IPS-20b (cell line): ENCODE measurements at regions not wholly inside any gene's neighbourhood (a gene's known extent, or its start where the extent isn't known, plus 50 kb on each side); places are given as distances from the start of the nearest gene placed in this dataset.

ENCODE experiments used
- H3K27ac ChIP-seq: one replicate; pipeline ENCODE4 v1.5.1; 2013; ENCODE audit warnings: low read length
- H3K27me3 ChIP-seq: 2 replicates; pipeline ENCODE4 v1.6.1; 2013; ENCODE audit warnings: mild to moderate bottlenecking, low read length, inconsistent platforms; ENCODE audit not compliant: insufficient read depth
- H3K36me3 ChIP-seq: 2 replicates; pipeline ENCODE4 v1.6.1; 2013; ENCODE audit warnings: low read depth, mild to moderate bottlenecking, inconsistent platforms, low read length, moderate library complexity; ENCODE audit not compliant: insufficient read depth
- H3K4me1 ChIP-seq: 2 replicates; pipeline ENCODE4 v1.6.1; 2013; ENCODE audit warnings: mild to moderate bottlenecking, control low read depth, inconsistent platforms, low read length, moderate library complexity; ENCODE audit not compliant: insufficient read depth
- H3K4me3 ChIP-seq: 2 replicates; pipeline ENCODE4 v1.5.1; 2013; ENCODE audit warnings: mild to moderate bottlenecking, low read length, inconsistent platforms
- H3K9ac ChIP-seq: 2 replicates; pipeline ENCODE4 v1.6.1; 2013; ENCODE audit warnings: low read depth, mild to moderate bottlenecking, inconsistent platforms, low read length, moderate library complexity
- H3K9me3 ChIP-seq: 2 replicates; pipeline ENCODE4 v1.6.1; 2013; ENCODE audit warnings: mild to moderate bottlenecking, low read depth, low read length, inconsistent platforms; ENCODE audit not compliant: insufficient read depth

- Histone ChIP-seq H3K27ac (no peak overlapping the region), H3K36me3 (no peaks in the 10 kb centered on the region), H3K4me3 (no peak overlapping the region), H3K4me1 (no peaks in the 10 kb centered on the region), H3K27me3 (no peaks in the 10 kb centered on the region), H3K9ac (no peak overlapping the region), H3K9me3 (no peaks in the 10 kb centered on the region)
These were observed 214.7 kb downstream of the TRAM1L1 start for GRCh38 chr4:116870686-116871085.

- Histone ChIP-seq H3K4me1 (no peaks in the 10 kb centered on the region), H3K4me3 (no peak overlapping the region), H3K27ac (no peak overlapping the region), H3K27me3 (no peaks in the 10 kb centered on the region), H3K9me3 (no peaks in the 10 kb centered on the region), H3K9ac (no peak overlapping the region), H3K36me3 (no peaks in the 10 kb centered on the region)
These were observed 219.3 kb downstream of the TRAM1L1 start for GRCh38 chr4:116866106-116866505.

- no peaks in the 10 kb centered on the region for H3K4me1 ChIP-seq
- H3K27ac ChIP-seq, result no peak overlapping the region
- no peaks in the 10 kb centered on the region for H3K27me3 ChIP-seq
- no peak overlapping the region for H3K4me3 ChIP-seq
- H3K9ac ChIP-seq, result no peak overlapping the region
- no peaks in the 10 kb centered on the region for H3K9me3 ChIP-seq
- no peaks in the 10 kb centered on the region for H3K36me3 ChIP-seq
These were observed 222.8 kb downstream of the TRAM1L1 start for GRCh38 chr4:116862592-116862991.

GRCh38 chr4:116860891-116861290 is 224.5 kb downstream of the TRAM1L1 start:
- H3K36me3 ChIP-seq, result no peaks in the 10 kb centered on the region
- H3K4me3 ChIP-seq, result no peak overlapping the region
- no peaks in the 10 kb centered on the region for H3K4me1 ChIP-seq
- no peak overlapping the region for H3K27ac ChIP-seq
- H3K27me3 ChIP-seq, result no peaks in the 10 kb centered on the region
- H3K9me3 ChIP-seq, result no peaks in the 10 kb centered on the region
- no peak overlapping the region for H3K9ac ChIP-seq

- Histone ChIP-seq H3K27ac (no peak overlapping the region), H3K4me1 (no peaks in the 10 kb centered on the region), H3K9ac (no peak overlapping the region), H3K4me3 (no peak overlapping the region), H3K27me3 (no peaks in the 10 kb centered on the region), H3K36me3 (no peaks in the 10 kb centered on the region), H3K9me3 (no peaks in the 10 kb centered on the region)
These were observed 235.8 kb downstream of the TRAM1L1 start for GRCh38 chr4:116849620-116850019.

- H3K4me1 ChIP-seq, result no peaks in the 10 kb centered on the region
- H3K9ac ChIP-seq, result no peak overlapping the region
- H3K4me3 ChIP-seq, result no peak overlapping the region
- no peak overlapping the region for H3K27ac ChIP-seq
- no peaks in the 10 kb centered on the region for H3K27me3 ChIP-seq
- H3K36me3 ChIP-seq, result no peaks in the 10 kb centered on the region
- H3K9me3 ChIP-seq, result no peaks in the 10 kb centered on the region
These were observed 237.8 kb downstream of the TRAM1L1 start for GRCh38 chr4:116847616-116848015.

GRCh38 chr4:116839826-116840225 is 245.6 kb downstream of the TRAM1L1 start:
- H3K36me3 ChIP-seq, result no peaks in the 10 kb centered on the region
- H3K4me1 ChIP-seq, result no peaks in the 10 kb centered on the region
- no peak overlapping the region for H3K27ac ChIP-seq

GRCh38 chr4:116838609-116839008 is 246.8 kb downstream of the TRAM1L1 start:
- H3K27ac ChIP-seq, result no peak overlapping the region
- H3K9me3 ChIP-seq, result no peaks in the 10 kb centered on the region
- no peaks in the 10 kb centered on the region for H3K4me1 ChIP-seq
- H3K27me3 ChIP-seq, result no peaks in the 10 kb centered on the region
- no peak overlapping the region for H3K9ac ChIP-seq
- no peak overlapping the region for H3K4me3 ChIP-seq
- H3K36me3 ChIP-seq, result no peaks in the 10 kb centered on the region

More at GRCh38 chr4:116839826-116840225, 245.6 kb downstream of the TRAM1L1 start:
- no peaks in the 10 kb centered on the region for H3K9me3 ChIP-seq
- H3K4me3 ChIP-seq, result no peak overlapping the region
- no peaks in the 10 kb centered on the region for H3K27me3 ChIP-seq
- no peak overlapping the region for H3K9ac ChIP-seq

- no peaks in the 10 kb centered on the region for H3K27me3 ChIP-seq
- no peak overlapping the region for H3K4me3 ChIP-seq
- H3K36me3 ChIP-seq, result no peaks in the 10 kb centered on the region
- H3K4me1 ChIP-seq, result no peaks in the 10 kb centered on the region
- H3K9ac ChIP-seq, result no peak overlapping the region
- H3K9me3 ChIP-seq, result no peaks in the 10 kb centered on the region
- no peak overlapping the region for H3K27ac ChIP-seq
These were observed 256.2 kb downstream of the TRAM1L1 start for GRCh38 chr4:116829187-116829586.

- no peak overlapping the region for H3K4me3 ChIP-seq
- no peaks in the 10 kb centered on the region for H3K9me3 ChIP-seq
- H3K9ac ChIP-seq, result no peak overlapping the region
- no peaks in the 10 kb centered on the region for H3K4me1 ChIP-seq
- no peaks in the 10 kb centered on the region for H3K36me3 ChIP-seq
- H3K27me3 ChIP-seq, result no peaks in the 10 kb centered on the region
- no peak overlapping the region for H3K27ac ChIP-seq
These were observed 261.2 kb downstream of the TRAM1L1 start for GRCh38 chr4:116824172-116824571.

- no peaks in the 10 kb centered on the region for H3K9me3 ChIP-seq
- no peak overlapping the region for H3K4me3 ChIP-seq
- no peaks in the 10 kb centered on the region for H3K4me1 ChIP-seq
- H3K27me3 ChIP-seq, result no peaks in the 10 kb centered on the region
- no peaks in the 10 kb centered on the region for H3K36me3 ChIP-seq
- H3K9ac ChIP-seq, result no peak overlapping the region
- no peak overlapping the region for H3K27ac ChIP-seq
These were observed 273.6 kb downstream of the TRAM1L1 start for GRCh38 chr4:116811730-116812129.

GRCh38 chr4:116796022-116796421 is 289.4 kb downstream of the TRAM1L1 start:
- H3K36me3 ChIP-seq, result no peaks in the 10 kb centered on the region
- H3K9ac ChIP-seq, result no peak overlapping the region
- H3K4me1 ChIP-seq, result no peaks in the 10 kb centered on the region
- no peak overlapping the region for H3K27ac ChIP-seq
- no peak overlapping the region for H3K4me3 ChIP-seq
- H3K9me3 ChIP-seq, result no peaks in the 10 kb centered on the region
- H3K27me3 ChIP-seq, result no peaks in the 10 kb centered on the region

- no peaks in the 10 kb centered on the region for H3K9me3 ChIP-seq
- H3K4me3 ChIP-seq, result no peak overlapping the region
- H3K36me3 ChIP-seq, result no peaks in the 10 kb centered on the region
- H3K4me1 ChIP-seq, result no peaks in the 10 kb centered on the region
- no peaks in the 10 kb centered on the region for H3K27me3 ChIP-seq
- no peak overlapping the region for H3K27ac ChIP-seq
- no peak overlapping the region for H3K9ac ChIP-seq
These were observed 296.7 kb downstream of the TRAM1L1 start for GRCh38 chr4:116788723-116789122.
